ENCODE measurements at regions not wholly inside any gene's neighbourhood (a gene's known extent, or its start where the extent isn't known, plus 50 kb on each side); places are given as distances from the start of the nearest gene placed in this dataset.

DNA sequence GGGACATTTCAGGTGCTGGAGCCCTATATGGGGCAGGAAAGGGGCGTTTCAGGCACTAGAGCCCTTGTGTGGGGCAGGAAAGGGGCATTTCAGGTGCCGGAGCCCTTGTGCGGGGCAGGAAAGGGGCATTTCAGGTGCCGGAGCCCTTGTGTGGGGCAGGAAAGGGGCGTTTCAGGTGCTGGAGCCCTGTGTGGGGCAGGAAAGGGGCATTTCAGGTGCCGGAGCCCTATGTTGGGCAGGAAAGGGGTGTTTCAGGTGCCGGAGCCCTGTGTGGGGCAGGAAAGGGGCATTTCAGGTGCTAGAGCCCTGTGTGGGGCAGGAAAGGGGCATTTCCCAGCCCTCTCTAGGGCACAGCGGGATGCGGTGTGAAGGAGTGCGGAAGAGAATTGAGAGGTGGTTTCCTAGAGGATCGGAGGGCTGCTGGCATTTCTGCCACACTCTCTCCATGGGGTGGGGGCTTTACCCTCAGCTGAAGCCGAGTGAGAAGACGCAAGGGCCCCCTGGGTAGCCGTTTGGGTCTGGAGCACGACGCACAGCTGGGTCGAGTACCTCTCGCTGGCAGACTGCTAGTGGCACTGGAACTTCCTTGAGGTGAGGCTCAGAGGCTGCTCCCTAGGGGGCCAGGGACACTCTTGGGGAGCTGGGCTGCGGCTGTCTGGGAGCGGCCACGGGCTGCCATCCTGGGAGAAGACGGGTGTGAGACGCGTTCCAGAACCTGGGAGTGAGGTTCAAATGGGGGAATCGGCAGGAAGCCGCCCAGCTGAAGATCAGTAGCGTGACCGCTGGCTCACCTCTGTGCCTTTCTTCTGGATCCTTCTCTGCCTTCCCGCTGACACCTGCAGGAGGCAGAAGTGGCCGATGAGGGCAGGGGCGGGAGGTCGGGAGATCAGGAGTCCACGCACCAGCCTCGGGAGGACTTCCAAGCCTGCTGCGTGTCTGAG lies 122.6 kb upstream of the IRX4 start:
- 86 to 89% methylated on average over 35 of the region's 35 CpGs for WGBS, 2 donors
- intact Hi-C loops (cut with DNase I; ENCODE audit: low total_unique reads), result no loop called here
- DNase-seq (ENCODE audit: low spot score in 2 of 2), result peak; percentile 10 to 76
- H3K4me3 ChIP-seq (ENCODE audit: low read depth, poor library complexity, severe bottlenecking), result no peak overlapping the region
- TF ChIP-seq, protein P1, sequence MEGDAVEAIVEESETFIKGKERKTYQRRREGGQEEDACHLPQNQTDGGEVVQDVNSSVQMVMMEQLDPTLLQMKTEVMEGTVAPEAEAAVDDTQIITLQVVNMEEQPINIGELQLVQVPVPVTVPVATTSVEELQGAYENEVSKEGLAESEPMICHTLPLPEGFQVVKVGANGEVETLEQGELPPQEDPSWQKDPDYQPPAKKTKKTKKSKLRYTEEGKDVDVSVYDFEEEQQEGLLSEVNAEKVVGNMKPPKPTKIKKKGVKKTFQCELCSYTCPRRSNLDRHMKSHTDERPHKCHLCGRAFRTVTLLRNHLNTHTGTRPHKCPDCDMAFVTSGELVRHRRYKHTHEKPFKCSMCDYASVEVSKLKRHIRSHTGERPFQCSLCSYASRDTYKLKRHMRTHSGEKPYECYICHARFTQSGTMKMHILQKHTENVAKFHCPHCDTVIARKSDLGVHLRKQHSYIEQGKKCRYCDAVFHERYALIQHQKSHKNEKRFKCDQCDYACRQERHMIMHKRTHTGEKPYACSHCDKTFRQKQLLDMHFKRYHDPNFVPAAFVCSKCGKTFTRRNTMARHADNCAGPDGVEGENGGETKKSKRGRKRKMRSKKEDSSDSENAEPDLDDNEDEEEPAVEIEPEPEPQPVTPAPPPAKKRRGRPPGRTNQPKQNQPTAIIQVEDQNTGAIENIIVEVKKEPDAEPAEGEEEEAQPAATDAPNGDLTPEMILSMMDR (IDR thresholded peaks at IDR 0.05), result no peak
- TF ChIP-seq POLR2A (IDR thresholded peaks at IDR 0.05), result no peak

- TF ChIP-seq, protein P1 (IDR thresholded peaks at IDR 0.05), result no peak
- TF ChIP-seq POLR2A (IDR thresholded peaks at IDR 0.05), result no peak
- no peak overlapping the region for H3K4me3 ChIP-seq (ENCODE audit: low read depth, poor library complexity, severe bottlenecking)
- DNase-seq (ENCODE audit: low spot score in 2 of 2), result peak in 1 of 2 donors; percentile 79
- WGBS, 2 donors, result 85 to 90% methylated on average over 13 to 20 of the region's 20 CpGs
- intact Hi-C loops (cut with DNase I; ENCODE audit: low total_unique reads), result no loop called here
Measured at GRCh38 chr5:2003690-2004365, 121.1 kb upstream of the IRX4 start.

DNA sequence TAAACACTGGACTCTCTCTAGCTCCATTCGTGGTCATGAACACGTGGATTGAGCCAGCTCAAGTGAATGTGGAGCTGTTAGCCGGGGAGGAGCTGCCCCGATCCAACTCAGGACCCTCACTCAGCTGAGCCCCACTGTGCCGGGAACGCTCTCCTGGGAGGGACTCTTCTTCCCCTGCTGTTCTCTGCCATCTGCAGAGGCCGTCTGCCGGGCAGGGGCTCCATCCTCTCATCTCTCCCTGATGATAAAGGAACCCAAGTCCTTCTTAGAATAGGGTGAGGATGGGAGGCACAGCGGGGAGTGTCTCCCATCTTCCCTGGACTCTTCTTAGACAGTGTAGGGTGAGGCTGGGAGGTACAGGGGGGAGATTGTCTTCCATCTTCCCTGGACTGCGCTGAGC lies 120.5 kb upstream of the IRX4 start:
- intact Hi-C loops (cut with DNase I; ENCODE audit: low total_unique reads), result no loop called here
- 92 to 96% methylated on average over 10 of the region's 10 CpGs for WGBS, 2 donors
- no peak for TF ChIP-seq POLR2A (IDR thresholded peaks at IDR 0.05)
- TF ChIP-seq, protein P1 (IDR thresholded peaks at IDR 0.05), result no peak
- H3K4me3 ChIP-seq (ENCODE audit: low read depth, poor library complexity, severe bottlenecking), result no peak overlapping the region
- peak in 1 of 2 donors; percentile 82 for DNase-seq (ENCODE audit: low spot score in 2 of 2)

DNA sequence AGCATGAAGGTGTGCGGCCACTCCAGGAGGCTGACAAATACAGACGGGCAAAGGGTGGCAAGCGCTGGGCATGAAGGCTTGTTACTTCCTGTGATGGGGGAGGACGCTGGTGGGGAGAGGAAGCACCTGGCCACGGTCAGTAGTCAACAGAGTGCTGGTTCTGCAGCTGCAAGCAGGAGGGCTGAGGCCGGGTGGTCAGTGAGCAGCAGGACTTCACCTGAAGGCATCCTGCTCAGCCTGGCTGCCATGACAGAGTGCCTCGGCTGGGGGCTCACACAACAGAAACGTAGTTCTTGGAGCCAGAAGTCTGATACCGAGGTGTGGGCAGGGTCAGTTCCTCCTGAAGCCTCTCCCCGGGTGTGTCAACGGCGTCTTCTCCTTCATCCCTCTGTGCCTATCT lies 118.6 kb upstream of the IRX4 start:
- WGBS, 2 donors, result 74 to 80% methylated on average over 12 of the region's 12 CpGs
- intact Hi-C loops (cut with DNase I; ENCODE audit: low total_unique reads), result no loop called here
- peak in 1 of 2 donors; percentile 61 for DNase-seq (ENCODE audit: low spot score in 2 of 2)
- no peak overlapping the region for H3K4me3 ChIP-seq (ENCODE audit: low read depth, poor library complexity, severe bottlenecking)
- TF ChIP-seq POLR2A (IDR thresholded peaks at IDR 0.05), result no peak
- TF ChIP-seq, protein P1 (IDR thresholded peaks at IDR 0.05), result no peak

GRCh38 chr5:2000591-2000990 lies 117.9 kb upstream of the IRX4 start:
- no peak overlapping the region for H3K4me3 ChIP-seq (ENCODE audit: low read depth, poor library complexity, severe bottlenecking)
- intact Hi-C loops (cut with DNase I; ENCODE audit: low total_unique reads), result no loop called here
- peak; percentile 4 to 82 for DNase-seq (ENCODE audit: low spot score in 2 of 2)
- WGBS, 2 donors, result 86 to 90% methylated on average over 12 of the region's 12 CpGs
- TF ChIP-seq, protein P1 (IDR thresholded peaks at IDR 0.05), result no peak
- no peak for TF ChIP-seq POLR2A (IDR thresholded peaks at IDR 0.05)

All from lower leg skin (tissue), 4 donors.